Spleen (tissue), 7 donors: ENCODE measurements at regions not wholly inside any gene's neighbourhood (a gene's known extent, or its start where the extent isn't known, plus 50 kb on each side); places are given as distances from the start of the nearest gene placed in this dataset.

ENCODE experiments used
- POLR2A ChIP-seq, 3 donors: fragments of 450-650 bp; IDR thresholded peaks; one replicate each; pipeline ENCODE4 v1.5.1; 2017; ENCODE audit warnings: antibody characterized with exemption in 3 of 3, mild to moderate bottlenecking in 1 of 3
- TF ChIP-seq, protein P1 (sequence below), 11 experiments: fragments of 200-600 bp in 7 of 11; fragments of 450-650 bp in 4 of 11; sonication (generic) in 4 of 11; IDR thresholded peaks in 8 of 11; conservative IDR thresholded peaks in 3 of 11; 1 replicate in 7 of 11; 2 replicates in 4 of 11; pipeline versions ENCODE4 v1.4.0 to v1.8.0; 2016 to 2021; ENCODE audit warnings: antibody characterized with exemption in 11 of 11, inconsistent platforms in 4 of 11, mild to moderate bottlenecking in 1 of 11
- donor health status: DM: no; HTN: no; CAD: no; lungs with moderate emphysema.
- donor health status: DM: no; HTN: no; CAD: no.
- donor health status: DM: no; HTN: no; CAD: no.

DNA sequence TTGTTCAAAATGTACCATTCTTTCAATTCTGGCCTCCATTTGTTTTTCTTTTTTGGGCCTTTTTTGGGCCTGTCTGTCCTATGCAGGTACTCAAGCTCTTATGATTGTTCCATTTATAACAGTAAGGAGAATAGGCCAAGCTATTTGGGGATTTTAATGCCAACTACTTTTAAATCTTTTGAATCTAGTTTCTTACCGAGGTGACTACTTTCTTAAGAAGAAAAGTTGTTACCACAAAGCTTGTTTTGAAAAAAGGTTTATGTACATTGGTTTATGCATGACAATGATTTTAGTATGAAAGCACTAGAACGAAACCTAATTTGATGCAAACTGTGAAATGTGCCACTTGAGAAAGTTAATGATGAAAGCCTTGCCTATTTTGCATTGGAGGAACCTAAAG lies 98.3 kb upstream of the MTHFD1L start:
- TF ChIP-seq, protein P1, sequence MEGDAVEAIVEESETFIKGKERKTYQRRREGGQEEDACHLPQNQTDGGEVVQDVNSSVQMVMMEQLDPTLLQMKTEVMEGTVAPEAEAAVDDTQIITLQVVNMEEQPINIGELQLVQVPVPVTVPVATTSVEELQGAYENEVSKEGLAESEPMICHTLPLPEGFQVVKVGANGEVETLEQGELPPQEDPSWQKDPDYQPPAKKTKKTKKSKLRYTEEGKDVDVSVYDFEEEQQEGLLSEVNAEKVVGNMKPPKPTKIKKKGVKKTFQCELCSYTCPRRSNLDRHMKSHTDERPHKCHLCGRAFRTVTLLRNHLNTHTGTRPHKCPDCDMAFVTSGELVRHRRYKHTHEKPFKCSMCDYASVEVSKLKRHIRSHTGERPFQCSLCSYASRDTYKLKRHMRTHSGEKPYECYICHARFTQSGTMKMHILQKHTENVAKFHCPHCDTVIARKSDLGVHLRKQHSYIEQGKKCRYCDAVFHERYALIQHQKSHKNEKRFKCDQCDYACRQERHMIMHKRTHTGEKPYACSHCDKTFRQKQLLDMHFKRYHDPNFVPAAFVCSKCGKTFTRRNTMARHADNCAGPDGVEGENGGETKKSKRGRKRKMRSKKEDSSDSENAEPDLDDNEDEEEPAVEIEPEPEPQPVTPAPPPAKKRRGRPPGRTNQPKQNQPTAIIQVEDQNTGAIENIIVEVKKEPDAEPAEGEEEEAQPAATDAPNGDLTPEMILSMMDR (IDR thresholded peaks at IDR 0.05 in 8 of 11, conservative IDR thresholded peaks at IDR 0.05 in 3 of 11) = no peak
- no peak for TF ChIP-seq POLR2A (IDR thresholded peaks at IDR 0.05)
